ENCODE measurements at regions not wholly inside any gene's neighbourhood (a gene's known extent, or its start where the extent isn't known, plus 50 kb on each side); places are given as distances from the start of the nearest gene placed in this dataset.

DNA sequence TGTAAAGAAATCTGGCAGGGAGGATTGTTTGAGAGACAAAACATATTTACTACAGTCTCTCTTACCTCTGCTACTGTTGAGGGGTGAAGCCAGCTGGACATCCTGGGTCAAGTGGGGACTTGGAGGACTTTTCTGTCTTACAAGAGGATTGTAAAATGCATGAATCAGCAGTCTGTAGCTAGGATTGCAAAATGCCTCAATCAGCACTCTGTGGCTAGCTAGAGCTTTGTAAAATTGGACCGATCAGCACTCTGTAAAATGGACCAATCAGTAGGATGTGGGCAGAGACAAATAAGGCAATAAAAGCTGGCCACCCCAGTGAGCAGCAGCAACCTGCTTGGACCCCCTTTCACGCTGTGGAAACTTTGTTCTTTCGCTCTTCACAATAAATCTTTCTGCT lies 995.8 kb upstream of the CDH6 start:
- Histone ChIP-seq H3K9ac (ENCODE audit: low read depth, low read length) (no peak overlapping the region), H3K4me2 (ENCODE audit: insufficient read depth, low read length) (no peak overlapping the region), H3K27me3 (ENCODE audit: insufficient read depth, low read length, poor library complexity) (no peaks in the 10 kb centered on the region), H3K27ac (ENCODE audit: low read length) (no peak overlapping the region), H4K20me1 (ENCODE audit: insufficient read depth, low read length) (no peaks in the 10 kb centered on the region), H3K4me1 (ENCODE audit: insufficient read depth, low read length) (no peaks in the 10 kb centered on the region), H3K4me3 (ENCODE audit: low read depth in 1 of 2, low read length in 2 of 2) (no peak overlapping the region), H3K9me3 (ENCODE audit: insufficient read depth, low read length, severe bottlenecking) (no peaks in the 10 kb centered on the region), H3K36me3 (ENCODE audit: insufficient read depth, low read length) (no peaks in the 10 kb centered on the region), H3K79me2 (ENCODE audit: insufficient read depth, low read length) (no peaks in the 10 kb centered on the region), H2AFZ (ENCODE audit: low read depth, low read length) (no peak overlapping the region)
- DNase-seq: no peak
- no peak for TF ChIP-seq EZH2 (IDR thresholded peaks at IDR 0.05; ENCODE audit: borderline replicate concordance, low read depth, low read length, severe bottlenecking)
- TF ChIP-seq, protein P1, sequence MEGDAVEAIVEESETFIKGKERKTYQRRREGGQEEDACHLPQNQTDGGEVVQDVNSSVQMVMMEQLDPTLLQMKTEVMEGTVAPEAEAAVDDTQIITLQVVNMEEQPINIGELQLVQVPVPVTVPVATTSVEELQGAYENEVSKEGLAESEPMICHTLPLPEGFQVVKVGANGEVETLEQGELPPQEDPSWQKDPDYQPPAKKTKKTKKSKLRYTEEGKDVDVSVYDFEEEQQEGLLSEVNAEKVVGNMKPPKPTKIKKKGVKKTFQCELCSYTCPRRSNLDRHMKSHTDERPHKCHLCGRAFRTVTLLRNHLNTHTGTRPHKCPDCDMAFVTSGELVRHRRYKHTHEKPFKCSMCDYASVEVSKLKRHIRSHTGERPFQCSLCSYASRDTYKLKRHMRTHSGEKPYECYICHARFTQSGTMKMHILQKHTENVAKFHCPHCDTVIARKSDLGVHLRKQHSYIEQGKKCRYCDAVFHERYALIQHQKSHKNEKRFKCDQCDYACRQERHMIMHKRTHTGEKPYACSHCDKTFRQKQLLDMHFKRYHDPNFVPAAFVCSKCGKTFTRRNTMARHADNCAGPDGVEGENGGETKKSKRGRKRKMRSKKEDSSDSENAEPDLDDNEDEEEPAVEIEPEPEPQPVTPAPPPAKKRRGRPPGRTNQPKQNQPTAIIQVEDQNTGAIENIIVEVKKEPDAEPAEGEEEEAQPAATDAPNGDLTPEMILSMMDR (IDR thresholded peaks at IDR 0.05; ENCODE audit: borderline replicate concordance, extremely low read depth, low read length, poor library complexity, severe bottlenecking): no peak
- no peak for ATAC-seq (ENCODE audit: insufficient read depth, low read depth)

DNA sequence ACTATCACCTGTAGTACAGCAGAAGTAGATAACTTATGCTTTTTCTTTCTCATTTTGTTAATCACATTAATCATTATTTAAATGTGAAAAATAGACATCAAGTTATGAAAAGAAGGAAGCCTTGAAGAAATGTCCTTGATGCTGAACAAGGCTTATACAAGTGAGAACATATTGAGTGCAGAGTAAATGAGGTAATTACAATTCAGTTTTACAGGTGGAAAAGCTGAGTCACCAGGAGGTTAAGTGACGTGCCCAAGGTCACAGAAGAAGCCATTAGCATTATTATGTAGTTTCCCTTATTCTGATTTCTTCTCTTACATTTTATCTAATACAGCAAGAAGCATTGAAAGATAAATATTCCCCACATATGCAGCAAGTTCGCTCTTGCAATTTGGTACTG lies 998.5 kb upstream of the CDH6 start:
- Histone ChIP-seq H3K79me2 (ENCODE audit: insufficient read depth, low read length) (no peaks in the 10 kb centered on the region), H4K20me1 (ENCODE audit: insufficient read depth, low read length) (no peaks in the 10 kb centered on the region), H3K36me3 (ENCODE audit: insufficient read depth, low read length) (no peaks in the 10 kb centered on the region), H3K27ac (ENCODE audit: low read length) (no peak overlapping the region), H3K4me3 (ENCODE audit: low read depth in 1 of 2, low read length in 2 of 2) (no peak overlapping the region), H3K9me3 (ENCODE audit: insufficient read depth, low read length, severe bottlenecking) (no peaks in the 10 kb centered on the region), H3K27me3 (ENCODE audit: insufficient read depth, low read length, poor library complexity) (no peaks in the 10 kb centered on the region), H3K9ac (ENCODE audit: low read depth, low read length) (no peak overlapping the region), H2AFZ (ENCODE audit: low read depth, low read length) (no peak overlapping the region), H3K4me1 (ENCODE audit: insufficient read depth, low read length) (no peaks in the 10 kb centered on the region), H3K4me2 (ENCODE audit: insufficient read depth, low read length) (no peak overlapping the region)
- no peak for TF ChIP-seq EZH2 (IDR thresholded peaks at IDR 0.05; ENCODE audit: borderline replicate concordance, low read depth, low read length, severe bottlenecking)
- TF ChIP-seq, protein P1 (IDR thresholded peaks at IDR 0.05; ENCODE audit: borderline replicate concordance, extremely low read depth, low read length, poor library complexity, severe bottlenecking): no peak
- ATAC-seq (ENCODE audit: insufficient read depth, low read depth) (no peak), DNase-seq (no peak)

DNA sequence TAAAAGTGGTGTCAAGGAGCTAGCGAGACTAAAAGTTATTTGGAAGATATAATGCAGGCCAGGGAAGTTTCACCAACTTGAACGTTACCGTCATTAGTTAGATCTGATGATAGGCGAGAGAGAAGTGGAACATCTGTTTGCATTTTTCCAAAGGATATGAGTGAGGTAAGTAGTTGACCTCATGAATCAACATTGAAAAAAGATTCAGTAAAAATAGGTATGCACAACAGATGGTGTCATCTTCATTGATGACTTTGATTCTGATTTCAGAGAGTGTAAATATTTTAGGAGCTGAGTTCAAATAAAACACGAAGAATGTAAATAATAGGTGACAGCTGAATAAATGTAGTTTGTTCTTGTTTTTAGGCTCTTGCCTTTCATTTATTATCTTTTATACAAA lies 998.9 kb upstream of the CDH6 start:
- H2AFZ ChIP-seq (ENCODE audit: low read depth, low read length): no peak overlapping the region
- no peaks in the 10 kb centered on the region for H3K4me1 ChIP-seq (ENCODE audit: insufficient read depth, low read length)
- no peaks in the 10 kb centered on the region for H3K9me3 ChIP-seq (ENCODE audit: insufficient read depth, low read length, severe bottlenecking)
- DNase-seq (no peak), ATAC-seq (ENCODE audit: insufficient read depth, low read depth) (no peak)
- H3K9ac ChIP-seq (ENCODE audit: low read depth, low read length): no peak overlapping the region
- H3K79me2 ChIP-seq (ENCODE audit: insufficient read depth, low read length): no peaks in the 10 kb centered on the region
- TF ChIP-seq EZH2 (IDR thresholded peaks at IDR 0.05; ENCODE audit: borderline replicate concordance, low read depth, low read length, severe bottlenecking): no peak
- TF ChIP-seq, protein P1 (IDR thresholded peaks at IDR 0.05; ENCODE audit: borderline replicate concordance, extremely low read depth, low read length, poor library complexity, severe bottlenecking): no peak
- H3K4me3 ChIP-seq (ENCODE audit: low read depth in 1 of 2, low read length in 2 of 2): no peak overlapping the region
- H3K4me2 ChIP-seq (ENCODE audit: insufficient read depth, low read length): no peak overlapping the region
- H3K36me3 ChIP-seq (ENCODE audit: insufficient read depth, low read length): no peaks in the 10 kb centered on the region
- H4K20me1 ChIP-seq (ENCODE audit: insufficient read depth, low read length): no peaks in the 10 kb centered on the region
- no peak overlapping the region for H3K27ac ChIP-seq (ENCODE audit: low read length)
- no peaks in the 10 kb centered on the region for H3K27me3 ChIP-seq (ENCODE audit: insufficient read depth, low read length, poor library complexity)

DNA sequence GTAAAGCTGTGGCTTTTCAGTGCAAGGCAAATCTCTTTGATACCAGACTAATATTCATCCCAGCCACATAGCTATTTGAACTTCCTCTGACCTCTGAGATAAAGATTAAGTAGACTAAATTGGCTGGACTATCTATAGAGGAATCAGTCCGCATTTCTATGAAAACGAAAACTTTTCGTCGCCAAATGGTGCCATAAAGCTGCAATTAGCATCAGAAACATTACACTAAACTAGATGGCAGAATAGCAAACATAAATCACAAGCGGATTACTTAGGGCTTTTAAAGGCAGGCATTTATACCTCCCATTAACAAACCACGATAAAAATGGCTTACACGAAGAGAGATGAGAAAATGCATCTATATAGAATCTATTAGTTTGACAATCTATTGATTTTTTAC lies 1009.7 kb upstream of the CDH6 start:
- Histone ChIP-seq H4K20me1 (ENCODE audit: insufficient read depth, low read length) (no peaks in the 10 kb centered on the region), H3K4me1 (ENCODE audit: insufficient read depth, low read length) (no peaks in the 10 kb centered on the region), H3K36me3 (ENCODE audit: insufficient read depth, low read length) (no peaks in the 10 kb centered on the region), H3K9ac (ENCODE audit: low read depth, low read length) (no peak overlapping the region), H3K9me3 (ENCODE audit: insufficient read depth, low read length, severe bottlenecking) (no peaks in the 10 kb centered on the region), H3K4me2 (ENCODE audit: insufficient read depth, low read length) (no peak overlapping the region), H3K27me3 (ENCODE audit: insufficient read depth, low read length, poor library complexity) (no peaks in the 10 kb centered on the region), H3K27ac (ENCODE audit: low read length) (no peak overlapping the region), H2AFZ (ENCODE audit: low read depth, low read length) (no peak overlapping the region), H3K4me3 (ENCODE audit: low read depth in 1 of 2, low read length in 2 of 2) (no peak overlapping the region), H3K79me2 (ENCODE audit: insufficient read depth, low read length) (no peaks in the 10 kb centered on the region)
- no peak for DNase-seq
- TF ChIP-seq EZH2 (IDR thresholded peaks at IDR 0.05; ENCODE audit: borderline replicate concordance, low read depth, low read length, severe bottlenecking): no peak
- TF ChIP-seq, protein P1 (IDR thresholded peaks at IDR 0.05; ENCODE audit: borderline replicate concordance, extremely low read depth, low read length, poor library complexity, severe bottlenecking): no peak
- ATAC-seq (ENCODE audit: insufficient read depth, low read depth): no peak

Data from DND-41 (cell line).